Cardiac septum (tissue), 1 donor: ENCODE measurements at regions not wholly inside any gene's neighbourhood (a gene's known extent, or its start where the extent isn't known, plus 50 kb on each side); places are given as distances from the start of the nearest gene placed in this dataset.

ENCODE experiments used
- DNase-seq: peaks from one replicate; pipeline ENCODE4 v3.0.0-alpha.2; 2020; ENCODE audit warnings: low spot score
- intact Hi-C: fragments of 100-400 bp; cut with DNase I; formaldehyde crosslinking; loops from one replicate; pipeline ENCODE4 v1.14.0; 2022
- donor health status: DM: no; HTN: no; CAD: no.

GRCh38 chr5:68378204-68378820, 162.8 kb downstream of the PIK3R1 start:
- no peak for DNase-seq
- intact Hi-C loops: loop anchor here (5.0 kb wide), 1 partner anchor 39 kb away; no protein-coding TSS in a partner anchor

GRCh38 chr5:68379275-68380036, 163.9 kb downstream of the PIK3R1 start:
- no peak for DNase-seq
- intact Hi-C loops: loop anchor here (5.0 kb wide), 1 partner anchor 38 kb away; no protein-coding TSS in a partner anchor

DNA sequence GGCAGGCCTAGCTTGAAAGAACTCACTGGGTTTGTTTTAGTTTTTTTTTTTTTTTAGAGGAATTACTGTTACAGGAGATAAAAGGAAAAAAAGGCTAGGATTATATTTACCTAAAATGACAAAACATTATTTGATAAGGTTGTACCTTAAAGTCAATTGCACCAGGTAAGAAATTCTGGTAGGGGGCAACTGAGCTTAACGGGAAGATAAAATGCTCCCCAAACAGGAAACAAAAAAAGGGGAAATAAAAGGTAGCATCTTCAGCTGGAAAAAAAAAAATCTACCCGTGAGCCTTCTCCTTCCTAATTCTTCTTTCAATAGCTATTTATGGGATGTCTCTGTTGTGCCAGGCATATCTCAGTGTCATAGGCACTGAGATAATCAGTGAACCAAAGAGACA, 164.5 kb downstream of the PIK3R1 start:
- no peak for DNase-seq
- intact Hi-C loops: no loop called here

GRCh38 chr5:68381060-68381459, 165.5 kb downstream of the PIK3R1 start:
- no peak for DNase-seq
- intact Hi-C loops: no loop called here

- DNase-seq: no peak
- intact Hi-C loops: no loop called here
Observed at GRCh38 chr5:68381909-68382308, 166.4 kb downstream of the PIK3R1 start.

GRCh38 chr5:68382640-68383039, 167.1 kb downstream of the PIK3R1 start:
- no peak for DNase-seq
- intact Hi-C loops: no loop called here

DNA sequence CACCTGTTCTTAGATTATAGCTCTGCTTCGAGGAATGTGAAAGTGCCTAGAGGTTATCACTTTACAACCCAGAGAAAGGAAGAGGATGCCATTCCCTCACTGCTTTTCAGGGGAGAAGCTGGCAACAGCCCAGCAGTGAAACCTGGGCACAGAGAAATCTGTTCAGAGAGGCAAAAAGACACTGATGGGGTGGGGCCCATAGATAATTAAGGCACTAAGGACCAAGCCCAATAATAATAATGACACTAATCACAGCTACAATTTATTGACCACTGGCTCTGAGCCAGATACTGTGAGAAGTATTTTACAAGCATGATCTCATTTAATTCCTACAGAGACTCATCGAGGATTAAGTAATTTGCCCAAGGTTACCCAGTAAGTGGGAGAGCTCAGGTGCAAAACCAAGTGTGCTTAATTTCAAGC, 168.3 kb downstream of the PIK3R1 start:
- no peak for DNase-seq
- intact Hi-C loops: no loop called here

- intact Hi-C loops: no loop called here
- no peak for DNase-seq
Observed at GRCh38 chr5:68384936-68385594, 169.5 kb downstream of the PIK3R1 start.

DNA sequence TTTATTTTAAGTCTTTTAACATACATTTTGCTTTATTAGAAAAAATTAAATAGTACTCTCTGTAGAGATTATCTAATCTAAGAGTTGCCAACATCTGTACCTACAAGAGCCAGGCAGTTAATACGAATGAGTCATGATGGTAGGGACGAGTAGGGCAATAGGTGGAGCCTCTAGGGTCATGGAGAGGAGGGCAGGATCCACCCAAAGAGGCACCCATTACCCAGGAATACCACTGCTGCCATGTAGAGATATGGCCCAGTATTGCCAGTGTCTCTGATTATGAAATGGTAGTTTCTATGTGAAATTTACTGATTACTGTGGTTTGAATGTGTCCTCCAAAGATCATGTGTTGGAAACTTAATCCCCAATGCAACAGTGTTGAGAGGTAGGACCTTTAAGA, 170.4 kb downstream of the PIK3R1 start:
- intact Hi-C loops: no loop called here

GRCh38 chr5:68387074-68387796, 171.7 kb downstream of the PIK3R1 start:
- intact Hi-C loops: no loop called here
- DNase-seq: no peak

More for the DNA sequence above, 170.4 kb downstream of the PIK3R1 start:
- no peak for DNase-seq

DNA sequence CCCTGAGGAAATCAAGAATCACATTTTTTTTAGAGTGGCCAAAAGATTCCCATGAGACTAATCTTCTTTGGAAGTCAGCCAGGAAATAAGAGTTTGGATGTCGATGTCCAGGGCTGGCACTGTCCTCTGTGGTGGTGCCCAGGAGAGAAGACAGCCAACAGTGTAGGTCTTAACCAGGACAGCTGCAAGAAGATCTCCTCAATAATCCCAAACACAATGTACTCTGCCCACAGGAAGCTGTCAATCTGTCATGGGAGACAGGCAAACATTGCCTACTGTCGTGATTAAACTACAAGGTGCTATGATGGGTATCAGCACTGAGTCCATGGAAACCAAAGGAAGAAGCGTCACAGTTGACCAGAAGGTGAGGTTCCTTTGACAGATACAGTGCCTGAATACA, 174.1 kb downstream of the PIK3R1 start:
- intact Hi-C loops: no loop called here
- no peak for DNase-seq

DNA sequence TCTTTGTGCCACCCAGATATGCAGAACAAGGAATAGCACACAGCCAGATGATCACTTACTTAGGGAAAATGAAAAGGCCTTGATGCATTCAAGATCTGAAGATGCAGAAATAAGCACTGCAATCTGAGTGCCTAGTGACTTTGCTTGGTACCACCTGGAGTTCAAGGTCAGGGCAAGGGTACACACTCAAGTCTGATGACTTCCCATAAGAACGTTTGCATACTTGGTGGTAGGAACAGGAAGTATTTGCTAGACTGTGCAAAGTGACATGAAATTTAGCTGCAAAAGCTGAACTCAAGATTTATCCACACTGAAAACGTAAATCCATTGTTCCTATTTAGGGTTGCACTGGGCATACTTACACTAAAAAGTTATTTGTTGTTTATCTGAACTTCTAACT, 177.1 kb downstream of the PIK3R1 start:
- DNase-seq: no peak
- intact Hi-C loops: no loop called here

DNA sequence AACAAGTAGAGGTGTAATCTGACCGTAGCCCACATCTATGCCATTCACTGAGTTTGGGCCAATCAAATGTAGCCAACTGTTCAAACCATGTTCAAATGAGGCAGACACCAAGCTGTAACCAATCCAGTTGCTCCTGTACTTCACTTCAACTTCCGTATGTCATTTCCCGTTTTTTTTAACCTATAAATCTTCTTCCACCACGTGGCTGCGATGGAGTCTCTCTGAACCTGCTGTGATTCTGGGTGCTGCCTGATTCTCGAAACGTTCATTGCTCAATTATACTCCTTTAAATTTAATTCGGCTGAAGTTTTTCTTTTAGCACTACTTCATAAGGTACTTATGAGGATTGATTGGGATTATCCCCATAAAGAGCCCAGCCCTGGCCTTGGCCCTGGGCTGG, 179.7 kb downstream of the PIK3R1 start:
- intact Hi-C loops: no loop called here

DNA sequence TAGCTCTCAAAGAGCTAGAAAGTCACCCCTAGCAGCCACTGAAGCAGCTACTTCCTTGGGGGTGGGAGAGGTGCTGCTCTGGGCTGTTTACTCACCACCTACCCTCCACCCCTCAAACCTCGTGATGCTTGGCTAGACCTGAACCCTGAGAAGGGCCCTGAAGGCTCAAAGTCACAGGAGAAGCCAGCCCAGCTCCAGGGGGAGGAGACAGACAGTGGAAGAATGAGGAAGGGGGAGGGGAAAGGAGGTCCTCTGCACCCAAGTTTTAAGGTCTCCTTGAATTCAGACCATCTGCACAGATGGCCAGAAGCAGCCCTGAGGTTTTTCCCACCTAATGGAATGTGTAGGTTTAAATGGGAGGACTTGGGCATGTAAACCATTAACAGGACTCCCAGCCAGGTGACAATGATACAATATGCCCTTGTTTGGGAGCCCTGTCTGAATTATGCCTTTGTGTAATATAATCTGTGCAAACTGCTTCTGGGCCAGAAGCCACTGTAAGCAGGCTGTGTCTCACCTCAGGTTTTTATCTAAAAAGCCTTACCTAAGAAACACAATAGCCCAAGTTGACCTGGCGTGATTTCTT, 180.5 kb downstream of the PIK3R1 start:
- intact Hi-C loops: no loop called here
- no peak for DNase-seq

More for the DNA sequence above, 179.7 kb downstream of the PIK3R1 start:
- no peak for DNase-seq

GRCh38 chr5:68396722-68397121, 181.2 kb downstream of the PIK3R1 start:
- intact Hi-C loops: no loop called here
- DNase-seq: no peak

DNA sequence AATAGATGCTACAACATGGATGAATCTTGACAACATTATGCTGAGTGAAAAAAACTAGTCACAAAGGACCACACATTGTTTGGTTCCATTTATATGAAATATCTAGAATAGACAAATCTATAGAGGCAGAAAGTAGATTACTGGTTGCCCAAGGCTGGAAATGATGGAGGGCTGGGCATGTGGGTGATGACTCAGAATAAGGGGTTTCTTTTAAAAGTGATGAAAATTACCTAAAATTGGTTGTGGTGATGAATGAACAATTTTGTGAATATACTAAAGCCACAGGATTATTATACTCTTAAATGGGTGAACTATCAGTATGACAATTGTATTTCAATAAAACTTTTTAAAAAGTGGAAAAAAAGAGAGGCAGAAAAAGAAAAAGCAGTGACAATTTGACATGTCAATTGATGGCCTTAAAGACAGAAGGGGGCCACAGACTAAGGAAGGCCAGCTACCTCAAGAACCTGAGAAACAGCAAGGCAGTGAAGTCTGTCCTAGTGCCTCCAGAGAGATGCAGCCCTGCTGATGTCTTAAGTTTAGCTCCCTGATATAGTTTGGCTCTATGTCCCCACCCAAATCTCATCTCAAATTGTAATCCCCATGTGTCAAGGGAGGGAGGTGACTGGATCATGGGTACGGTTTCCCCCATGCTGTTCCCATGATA, 182.7 kb downstream of the PIK3R1 start:
- no peak for DNase-seq
- intact Hi-C loops: no loop called here

DNA sequence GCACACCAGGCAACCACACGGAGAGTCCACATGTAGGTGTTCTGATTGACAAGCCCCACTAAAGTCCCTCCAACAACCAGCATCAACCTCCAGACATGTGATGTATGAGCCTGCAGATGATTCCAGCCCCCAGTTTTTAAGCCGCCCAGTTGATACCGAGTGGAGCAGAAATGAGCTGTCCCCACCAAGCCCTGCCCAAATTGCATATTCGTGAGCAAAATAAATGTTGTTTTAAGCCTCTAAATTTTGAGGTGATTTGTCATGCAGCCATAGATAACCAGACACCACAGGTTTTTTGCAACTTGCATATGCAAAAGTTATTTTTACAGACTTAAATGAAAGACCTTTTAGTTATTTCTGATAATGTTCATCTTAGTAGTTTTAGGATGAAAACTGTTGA, 187.7 kb downstream of the PIK3R1 start:
- intact Hi-C loops: no loop called here
- no peak for DNase-seq

GRCh38 chr5:68404246-68404645, 188.7 kb downstream of the PIK3R1 start:
- intact Hi-C loops: no loop called here
- no peak for DNase-seq

- no peak for DNase-seq
- intact Hi-C loops: no loop called here
Observed at GRCh38 chr5:68405026-68405684, 189.6 kb downstream of the PIK3R1 start.
